MM.1S (cell line): ENCODE measurements at regions not wholly inside any gene's neighbourhood (a gene's known extent, or its start where the extent isn't known, plus 50 kb on each side); places are given as distances from the start of the nearest gene placed in this dataset.

ENCODE experiments used
- DNase-seq: peaks from one replicate; pipeline ENCODE4 v3.0.0-alpha.2; 2015
- H2AFZ ChIP-seq: fragments of 300-600 bp; sonication (generic); 2 replicates; pipeline ENCODE4 v1.6.0; 2016; ENCODE audit warnings: antibody characterized with exemption, low read length
- H3F3A ChIP-seq: fragments of 300-600 bp; sonication (generic); 2 replicates; pipeline ENCODE4 v1.6.1; 2016; ENCODE audit warnings: mild to moderate bottlenecking, antibody characterized with exemption, low read length, moderate library complexity, mixed read lengths; ENCODE audit not compliant: insufficient read depth
- H3K27ac ChIP-seq: fragments of 300-600 bp; sonication (generic); 2 replicates; pipeline ENCODE4 v1.5.1; 2016; ENCODE audit warnings: mild to moderate bottlenecking, low read length
- H3K27me3 ChIP-seq: fragments of 300-600 bp; sonication (generic); replicated peaks from 2 replicates; pipeline ENCODE4 v1.6.0; 2016; ENCODE audit warnings: low read length; ENCODE audit not compliant: insufficient read depth
- H3K36me3 ChIP-seq: fragments of 300-600 bp; sonication (generic); replicated peaks from 2 replicates; pipeline ENCODE4 v1.6.1; 2016; ENCODE audit warnings: mild to moderate bottlenecking, low read length, mixed read lengths; ENCODE audit not compliant: insufficient read depth
- H3K4me1 ChIP-seq: fragments of 300-600 bp; sonication (generic); 2 replicates; pipeline ENCODE4 v1.6.1; 2016; ENCODE audit warnings: low read length, mixed read lengths
- H3K4me2 ChIP-seq: fragments of 300-600 bp; sonication (generic); 2 replicates; pipeline ENCODE4 v1.6.0; 2016; ENCODE audit warnings: low read depth, low read length
- H3K4me3 ChIP-seq: fragments of 300-600 bp; sonication (generic); 2 replicates; pipeline ENCODE4 v1.5.1; 2016; ENCODE audit warnings: low read length, mixed read lengths
- H3K79me2 ChIP-seq: fragments of 300-600 bp; sonication (generic); 2 replicates; pipeline ENCODE4 v1.6.1; 2016; ENCODE audit warnings: mixed run types, low read length, mixed read lengths
- H3K9ac ChIP-seq: fragments of 300-600 bp; sonication (generic); 2 replicates; pipeline ENCODE4 v1.6.1; 2016; ENCODE audit warnings: low read length, mixed read lengths
- H3K9me2 ChIP-seq: fragments of 300-600 bp; sonication (generic); replicated peaks from 2 replicates; pipeline ENCODE4 v1.6.1; 2016; ENCODE audit warnings: mild to moderate bottlenecking, low read length, mixed read lengths; ENCODE audit not compliant: insufficient read depth
- H3K9me3 ChIP-seq: fragments of 300-600 bp; sonication (generic); replicated peaks from 2 replicates; pipeline ENCODE4 v1.6.1; 2016; ENCODE audit warnings: mild to moderate bottlenecking, low read length, mixed read lengths; ENCODE audit not compliant: insufficient read depth
- H4K20me1 ChIP-seq: fragments of 300-600 bp; sonication (generic); 2 replicates; pipeline ENCODE4 v1.6.1; 2016; ENCODE audit warnings: mild to moderate bottlenecking, low read length, moderate library complexity, mixed read lengths; ENCODE audit not compliant: insufficient read depth
- EZH2 ChIP-seq: fragments of 300-600 bp; sonication (generic); optimal IDR thresholded peaks from 2 replicates; pipeline ENCODE3; 2017; ENCODE audit warnings: low read depth, mild to moderate bottlenecking, antibody characterized with exemption, low read length, mixed read lengths
- EZH2phosphoT487 ChIP-seq: fragments of 300-600 bp; sonication (generic); IDR thresholded peaks from 2 replicates; pipeline ENCODE4 v1.6.1; 2018; ENCODE audit warnings: antibody characterized with exemption, low read length
- TF ChIP-seq, protein P1 (sequence below): fragments of 300-600 bp; sonication (generic); IDR thresholded peaks from 2 replicates; pipeline ENCODE4 v1.5.1; 2016; ENCODE audit warnings: antibody characterized with exemption, low read length, mixed read lengths

DNA sequence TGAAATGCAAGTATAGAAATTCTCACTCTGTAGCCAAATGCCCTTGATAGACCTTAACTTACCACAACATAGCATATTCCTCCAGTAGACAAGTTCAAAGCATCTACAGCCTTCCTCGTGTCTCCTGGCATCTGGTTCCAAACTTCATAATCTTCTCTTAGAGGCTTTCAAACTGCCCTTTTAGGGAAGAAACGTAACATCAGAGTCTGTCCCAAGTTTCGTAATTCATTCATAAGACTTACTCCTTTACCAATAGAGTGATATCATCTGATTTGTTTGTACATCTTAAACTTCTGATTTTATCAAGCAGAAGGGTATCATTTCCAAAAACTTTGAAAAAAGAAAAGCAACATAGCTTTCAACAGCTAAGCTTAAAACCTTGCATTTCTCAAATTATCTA, 137.4 kb downstream of the SPRY2 start:
- Histone ChIP-seq H3K27ac (no peak overlapping the region), H3K27me3 (no peaks in the 10 kb centered on the region), H3K36me3 (no peaks in the 10 kb centered on the region), H3F3A (no peaks in the 10 kb centered on the region), H3K4me2 (no peak overlapping the region), H3K9me3 (no peaks in the 10 kb centered on the region), H3K9ac (no peak overlapping the region), H3K4me1 (no peaks in the 10 kb centered on the region), H3K4me3 (no peak overlapping the region), H4K20me1 (no peaks in the 10 kb centered on the region), H3K9me2 (no peaks in the 10 kb centered on the region), H2AFZ (no peak overlapping the region), H3K79me2 (no peaks in the 10 kb centered on the region)
- TF ChIP-seq EZH2, result no peak
- no peak for TF ChIP-seq EZH2phosphoT487
- TF ChIP-seq, protein P1, sequence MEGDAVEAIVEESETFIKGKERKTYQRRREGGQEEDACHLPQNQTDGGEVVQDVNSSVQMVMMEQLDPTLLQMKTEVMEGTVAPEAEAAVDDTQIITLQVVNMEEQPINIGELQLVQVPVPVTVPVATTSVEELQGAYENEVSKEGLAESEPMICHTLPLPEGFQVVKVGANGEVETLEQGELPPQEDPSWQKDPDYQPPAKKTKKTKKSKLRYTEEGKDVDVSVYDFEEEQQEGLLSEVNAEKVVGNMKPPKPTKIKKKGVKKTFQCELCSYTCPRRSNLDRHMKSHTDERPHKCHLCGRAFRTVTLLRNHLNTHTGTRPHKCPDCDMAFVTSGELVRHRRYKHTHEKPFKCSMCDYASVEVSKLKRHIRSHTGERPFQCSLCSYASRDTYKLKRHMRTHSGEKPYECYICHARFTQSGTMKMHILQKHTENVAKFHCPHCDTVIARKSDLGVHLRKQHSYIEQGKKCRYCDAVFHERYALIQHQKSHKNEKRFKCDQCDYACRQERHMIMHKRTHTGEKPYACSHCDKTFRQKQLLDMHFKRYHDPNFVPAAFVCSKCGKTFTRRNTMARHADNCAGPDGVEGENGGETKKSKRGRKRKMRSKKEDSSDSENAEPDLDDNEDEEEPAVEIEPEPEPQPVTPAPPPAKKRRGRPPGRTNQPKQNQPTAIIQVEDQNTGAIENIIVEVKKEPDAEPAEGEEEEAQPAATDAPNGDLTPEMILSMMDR, result no peak
- no peak for DNase-seq

DNA sequence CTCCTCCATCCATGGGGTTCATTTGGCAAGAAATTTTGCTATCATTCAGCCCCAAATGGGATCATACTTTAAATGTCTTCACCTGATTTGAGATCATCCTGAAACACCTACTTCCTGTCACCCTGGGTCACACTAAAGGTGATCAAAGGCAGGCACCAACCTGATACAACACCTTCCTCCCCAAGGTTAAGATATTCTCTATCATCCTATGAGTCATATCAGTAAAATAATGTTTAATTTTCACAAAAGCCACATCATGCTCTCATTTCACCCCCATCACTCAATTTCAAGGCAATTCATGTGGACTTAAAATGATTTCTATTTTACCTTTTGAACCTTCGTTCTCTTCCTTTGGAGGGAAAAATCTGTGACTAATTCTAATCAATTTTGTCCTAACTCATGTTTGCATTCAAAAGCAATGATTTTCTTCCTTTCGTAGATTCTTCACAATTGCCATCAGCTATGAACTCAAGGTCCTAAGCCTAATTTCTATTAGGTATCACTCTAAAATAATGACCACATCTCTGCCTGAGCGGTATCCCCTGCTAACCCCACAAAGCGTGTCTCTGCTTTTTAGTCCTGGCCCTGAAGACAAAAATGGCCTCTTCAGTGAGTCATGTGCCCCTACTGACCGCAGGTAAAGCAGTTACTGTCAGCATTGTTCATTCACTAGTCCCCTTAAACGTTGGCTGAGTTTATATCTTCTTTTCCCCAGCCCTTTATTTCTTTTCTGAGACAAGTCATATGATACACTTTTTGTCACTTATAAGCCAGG, 139.0 kb downstream of the SPRY2 start:
- Histone ChIP-seq H3K4me3 (no peak overlapping the region), H3K4me2 (no peak overlapping the region), H3K9ac (no peak overlapping the region), H3K36me3 (no peaks in the 10 kb centered on the region), H3K79me2 (no peaks in the 10 kb centered on the region), H3K27ac (no peak overlapping the region), H3F3A (no peaks in the 10 kb centered on the region), H4K20me1 (no peaks in the 10 kb centered on the region), H2AFZ (no peak overlapping the region), H3K4me1 (no peaks in the 10 kb centered on the region), H3K27me3 (no peaks in the 10 kb centered on the region), H3K9me2 (no peaks in the 10 kb centered on the region), H3K9me3 (no peaks in the 10 kb centered on the region)
- TF ChIP-seq, protein P1, result no peak
- no peak for TF ChIP-seq EZH2
- no peak for TF ChIP-seq EZH2phosphoT487
- DNase-seq, result no peak

DNA sequence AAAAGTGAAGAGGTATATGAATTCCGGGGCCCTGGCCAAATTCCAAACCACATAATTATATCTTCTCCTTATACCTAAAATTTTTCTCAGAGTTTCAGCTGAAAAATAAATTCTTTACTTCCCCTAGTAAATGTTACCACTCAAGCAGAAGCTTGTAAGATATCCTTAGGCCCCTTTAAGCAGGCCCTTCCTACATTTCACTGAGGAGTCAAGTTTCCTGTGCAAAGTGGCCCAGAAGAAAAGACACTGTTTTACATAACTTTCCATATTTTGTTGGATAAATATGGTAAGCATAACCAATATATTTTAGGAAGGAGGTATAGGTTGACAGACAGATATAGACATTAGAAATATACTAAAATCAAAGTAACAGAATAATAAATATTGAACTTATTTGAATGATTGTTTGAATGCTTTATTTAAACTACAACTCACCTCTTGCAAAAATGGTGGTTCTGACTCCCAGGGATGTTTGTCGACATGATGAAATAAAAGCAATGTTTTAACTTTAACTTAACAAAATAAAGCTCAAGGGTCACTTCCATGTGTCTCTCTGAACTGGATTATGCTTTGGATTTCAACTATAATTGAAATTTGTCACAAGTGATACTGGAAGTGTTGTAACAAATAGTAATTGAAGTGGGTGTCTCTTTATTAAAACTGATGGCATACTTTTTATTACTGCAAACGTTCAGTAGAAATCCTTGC, 141.2 kb downstream of the SPRY2 start:
- Histone ChIP-seq H3K36me3 (no peaks in the 10 kb centered on the region), H4K20me1 (no peaks in the 10 kb centered on the region), H3K79me2 (no peaks in the 10 kb centered on the region), H3K27ac (no peak overlapping the region), H3F3A (no peaks in the 10 kb centered on the region), H3K9me3 (no peaks in the 10 kb centered on the region), H3K4me2 (no peak overlapping the region), H2AFZ (no peak overlapping the region), H3K4me3 (no peak overlapping the region), H3K9me2 (no peaks in the 10 kb centered on the region), H3K9ac (no peak overlapping the region), H3K4me1 (no peaks in the 10 kb centered on the region), H3K27me3 (no peaks in the 10 kb centered on the region)
- DNase-seq, result no peak
- TF ChIP-seq EZH2 (no peak), EZH2phosphoT487 (no peak)
- TF ChIP-seq, protein P1, result no peak
